HG03095 (cell line): ENCODE measurements at regions not wholly inside any gene's neighbourhood (a gene's known extent, or its start where the extent isn't known, plus 50 kb on each side); places are given as distances from the start of the nearest gene placed in this dataset.
"Not testable (repeated sequence)": the region's sequence is repeated elsewhere in the genome, so short reads cannot be mapped to it uniquely, and the experiment has no call there.

Experiments used
- ATAC-seq: cut with Tn5 transposase; IDR thresholded peaks from one replicate; pipeline ENCODE4 v1.9.1; 2021; ENCODE audit warnings: moderate library complexity; ENCODE audit not compliant: unreplicated experiment

- ATAC-seq, result no peak
Observed at GRCh38 chr5:53405396-53405795, 75.0 kb upstream of the FST start.

GRCh38 chr5:53406630-53407316 lies 73.7 kb upstream of the FST start:
- ATAC-seq, result no peak

GRCh38 chr5:53407373-53407772 lies 73.1 kb upstream of the FST start:
- ATAC-seq, result no peak

GRCh38 chr5:53411388-53411787 lies 69.0 kb upstream of the FST start:
- no peak for ATAC-seq

GRCh38 chr5:53412499-53412898 lies 67.9 kb upstream of the FST start:
- ATAC-seq, result not testable (repeated sequence)

GRCh38 chr5:53416144-53416738 lies 64.2 kb upstream of the FST start:
- no peak for ATAC-seq

GRCh38 chr5:53418409-53418808 lies 62.0 kb upstream of the FST start:
- no peak for ATAC-seq

- ATAC-seq, result no peak
Observed at GRCh38 chr5:53418826-53419658, 61.4 kb upstream of the FST start.

- no peak for ATAC-seq
Observed at GRCh38 chr5:53422539-53422938, 57.9 kb upstream of the FST start.

- ATAC-seq, result no peak
Observed at GRCh38 chr5:53423724-53424123, 56.7 kb upstream of the FST start.

- ATAC-seq, result no peak
Observed at GRCh38 chr5:53424686-53425615, 55.5 kb upstream of the FST start.

- ATAC-seq, result no peak
Observed at GRCh38 chr5:53425687-53426511, 54.5 kb upstream of the FST start.

GRCh38 chr5:53426512-53426830 lies 54.0 kb upstream of the FST start:
- no peak for ATAC-seq

GRCh38 chr5:53426878-53427277 lies 53.6 kb upstream of the FST start:
- no peak for ATAC-seq

GRCh38 chr5:53427965-53428364 lies 52.5 kb upstream of the FST start:
- no peak for ATAC-seq

- ATAC-seq, result no peak
Observed at GRCh38 chr5:53429706-53430105, 50.7 kb upstream of the FST start.

GRCh38 chr5:53430618-53431252 lies 49.7 kb upstream of the FST start:
- no peak for ATAC-seq
